ENCODE measurements at regions not wholly inside any gene's neighbourhood (a gene's known extent, or its start where the extent isn't known, plus 50 kb on each side); places are given as distances from the start of the nearest gene placed in this dataset.

- no peak for DNase-seq
Observed at GRCh38 chr18:34159691-34160185, 65.0 kb downstream of the NOL4 start.

- DNase-seq = no peak
Observed at GRCh38 chr18:34158881-34159690, 65.6 kb downstream of the NOL4 start.

DNA sequence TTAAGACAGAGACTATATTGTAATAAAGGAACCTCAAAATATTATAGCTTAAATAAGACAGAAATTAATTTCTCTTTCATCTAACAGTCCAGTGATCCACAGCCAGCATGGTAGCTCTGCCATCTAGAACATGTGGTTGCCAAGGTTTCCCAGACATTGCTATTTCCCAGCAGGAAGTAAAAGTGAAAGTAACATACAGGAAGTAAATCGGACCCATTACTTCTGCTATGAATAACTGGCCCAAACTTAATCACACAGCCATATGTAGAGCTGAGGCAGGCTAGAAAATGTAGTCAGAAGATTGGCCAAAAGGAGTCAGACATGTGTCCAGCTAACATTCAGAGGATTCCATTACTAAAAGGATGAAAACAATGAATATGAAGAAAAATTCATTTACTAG lies 71.0 kb downstream of the NOL4 start:
- DNase-seq = peak; percentile 2

DNA sequence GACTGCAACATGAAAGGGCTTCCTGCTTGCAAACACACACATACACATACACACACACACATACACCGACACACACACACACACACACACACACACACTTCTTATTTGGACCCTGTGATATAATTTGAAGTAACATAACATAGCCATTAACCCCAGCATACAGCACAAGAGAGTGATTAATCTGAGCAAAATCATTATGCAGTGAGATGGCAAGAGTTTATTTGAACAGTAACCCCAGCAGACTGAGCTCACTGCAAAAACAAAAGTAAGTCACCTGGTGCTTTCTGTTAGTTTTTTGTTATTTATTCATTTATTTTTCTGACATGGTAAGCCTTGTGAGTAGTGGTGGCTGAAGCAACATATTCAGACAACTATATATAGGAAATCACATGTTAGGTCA lies 93.7 kb downstream of the NOL4 start:
- DNase-seq = no peak

DNA sequence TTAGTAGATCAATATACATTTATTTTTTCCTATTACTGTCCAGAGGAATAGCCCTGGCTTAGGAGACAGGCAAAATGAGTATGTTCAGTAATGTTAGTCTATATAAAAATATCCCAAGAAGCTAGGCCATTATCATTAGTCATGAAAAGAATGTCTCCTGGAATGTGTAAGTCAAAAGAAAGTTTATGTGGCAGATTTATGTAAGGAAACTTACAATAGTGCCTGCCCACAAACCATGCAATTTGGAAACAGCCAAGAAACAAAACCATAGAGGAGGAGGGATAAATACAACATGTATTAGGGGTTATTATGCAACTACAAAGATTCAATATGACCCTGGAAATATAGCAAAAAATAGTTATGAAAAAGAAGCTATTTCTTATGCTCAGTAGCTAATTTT lies 96.3 kb downstream of the NOL4 start:
- no peak for DNase-seq

- DNase-seq = no peak
Observed at GRCh38 chr18:34126121-34126520, 98.6 kb downstream of the NOL4 start.

DNA sequence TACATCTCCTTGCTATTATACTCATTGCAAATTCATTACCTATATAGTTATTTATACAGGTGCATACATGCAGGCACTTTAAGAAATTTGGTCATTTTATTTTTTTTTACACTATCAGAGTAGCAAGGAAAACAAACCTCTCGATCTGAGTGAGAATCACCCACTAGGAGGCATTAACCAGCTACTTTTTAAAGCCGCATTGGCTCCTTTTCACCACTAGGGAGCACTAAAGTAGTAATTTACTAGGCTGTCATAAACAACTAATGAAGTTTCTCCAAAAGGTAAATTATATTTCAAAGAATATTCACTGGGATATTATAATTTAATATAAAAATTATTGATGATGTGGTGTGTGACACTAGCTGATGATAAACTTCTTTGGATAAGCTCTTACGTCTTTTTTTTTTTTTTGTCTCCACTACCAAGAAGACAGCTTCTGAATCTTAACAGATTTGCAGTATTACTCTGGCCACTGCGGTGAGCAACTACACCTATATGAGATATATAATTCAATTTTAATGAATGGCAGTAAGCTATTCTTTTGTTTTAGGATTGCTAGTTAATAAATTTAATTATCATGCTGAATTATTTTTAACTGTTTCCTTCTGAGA lies 101.9 kb downstream of the NOL4 start:
- DNase-seq = peak; percentile 81

- no peak for DNase-seq
Observed at GRCh38 chr18:34121200-34121721, 103.5 kb downstream of the NOL4 start.

DNA sequence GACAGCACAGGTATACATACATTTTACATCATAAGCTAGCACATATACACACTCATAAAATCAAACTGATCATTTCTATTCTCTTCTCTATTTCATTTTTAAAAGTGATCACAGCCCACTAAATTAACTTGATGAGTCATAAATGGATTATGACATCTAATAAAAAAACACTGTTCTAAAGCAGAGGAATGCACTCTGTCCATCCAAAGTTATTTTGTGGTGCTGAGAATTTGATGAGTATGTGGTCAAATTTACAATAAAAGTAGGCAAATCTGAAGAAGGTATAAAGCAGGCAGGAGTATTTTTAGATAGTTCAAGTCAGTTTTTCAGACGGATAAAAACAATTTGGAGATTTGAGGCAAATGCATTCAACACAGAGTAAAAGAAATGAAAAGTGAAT lies 104.4 kb downstream of the NOL4 start:
- no peak for DNase-seq

DNA sequence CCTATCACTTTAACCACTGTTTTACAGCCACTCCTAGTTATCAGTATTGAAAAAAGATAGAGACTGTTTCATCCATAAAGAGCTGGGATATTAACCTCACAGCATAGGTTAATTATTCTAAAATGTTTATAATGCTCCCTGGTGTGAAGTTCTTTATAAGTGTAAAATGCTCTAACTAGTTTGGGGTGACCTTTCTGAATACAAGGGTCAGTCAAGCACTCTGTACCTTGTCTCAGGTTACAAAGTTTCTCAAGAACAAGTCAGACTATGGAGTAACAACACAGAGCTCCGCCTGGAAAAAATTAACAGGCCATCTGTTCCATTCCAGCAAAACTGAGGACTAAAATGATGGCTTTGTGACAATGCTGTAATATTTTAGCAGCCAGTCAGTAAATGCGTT lies 107.4 kb downstream of the NOL4 start:
- no peak for DNase-seq

- no peak for DNase-seq
Observed at GRCh38 chr18:34115409-34116081, 109.2 kb downstream of the NOL4 start.

GRCh38 chr18:34114996-34115395 lies 109.7 kb downstream of the NOL4 start:
- no peak for DNase-seq

GRCh38 chr18:34108206-34108605 lies 116.5 kb downstream of the NOL4 start:
- DNase-seq = no peak

- no peak for DNase-seq
Observed at GRCh38 chr18:34098109-34098508, 126.6 kb downstream of the NOL4 start.

- DNase-seq = no peak
Observed at GRCh38 chr18:34097312-34097711, 127.4 kb downstream of the NOL4 start.

DNA sequence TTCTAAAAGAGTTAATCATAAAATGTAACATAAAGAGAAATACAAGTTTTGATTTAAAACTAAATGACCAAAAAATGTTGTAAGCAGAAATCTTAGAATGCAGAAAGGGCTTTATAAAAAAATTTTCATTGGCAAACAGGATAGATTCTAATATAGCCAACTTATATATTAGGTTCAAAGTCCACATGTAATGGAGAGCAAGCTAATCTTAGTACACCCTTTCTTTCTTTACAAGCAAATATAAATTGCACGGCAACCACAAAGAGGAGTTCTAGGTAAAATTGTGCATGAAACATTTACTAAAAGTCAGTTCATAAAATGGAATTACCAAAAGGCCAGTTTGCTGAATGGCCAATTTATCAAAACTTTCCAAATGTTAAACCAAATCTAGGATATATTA lies 130.6 kb downstream of the NOL4 start:
- DNase-seq = no peak

DNA sequence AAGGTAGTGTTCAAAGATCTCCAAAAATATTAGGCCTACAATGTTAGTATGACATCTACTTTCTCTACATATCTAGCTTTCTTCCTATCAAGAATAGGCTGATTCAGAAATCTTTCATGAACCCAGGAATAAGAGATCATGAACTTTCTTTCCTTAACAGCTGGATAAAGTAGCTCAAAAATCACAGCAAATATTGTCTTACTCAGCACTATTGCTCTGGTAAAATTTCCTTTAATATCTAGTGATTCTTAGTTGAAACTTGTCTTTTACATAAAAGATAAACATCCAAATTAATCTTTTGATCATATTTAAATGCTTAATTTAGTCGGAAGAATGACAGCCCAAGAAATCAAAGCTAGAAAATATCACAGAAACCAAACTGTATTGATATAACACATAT lies 131.9 kb downstream of the NOL4 start:
- DNase-seq = no peak

- no peak for DNase-seq
Observed at GRCh38 chr18:34086370-34086769, 138.3 kb downstream of the NOL4 start.

DNA sequence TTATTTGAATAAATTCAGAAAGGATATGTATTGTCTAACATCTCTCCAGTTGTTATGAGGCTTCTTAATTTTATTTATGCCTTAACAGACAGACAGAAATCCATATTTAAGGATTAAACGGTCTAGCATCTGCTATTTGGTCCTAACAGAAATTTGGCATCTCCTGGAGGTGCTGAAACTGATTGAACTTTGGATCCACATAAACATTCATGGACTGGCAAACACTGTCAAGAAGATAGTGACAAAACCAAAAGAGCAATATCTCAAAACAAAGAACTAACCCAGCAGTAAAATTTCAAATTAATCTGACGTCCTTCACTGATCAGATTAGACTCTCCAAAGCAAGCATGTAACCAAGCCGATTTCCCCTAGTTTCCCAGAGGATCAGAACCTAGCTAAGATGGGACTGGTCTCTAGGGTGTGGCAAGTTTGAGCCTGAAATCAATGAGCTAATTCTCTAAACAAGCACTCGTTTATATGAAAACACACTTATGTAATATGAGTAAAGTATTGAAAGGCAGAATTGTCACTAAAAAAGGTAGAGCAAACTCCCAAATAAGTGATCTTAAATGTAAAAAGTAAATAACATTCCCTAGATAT lies 139.5 kb downstream of the NOL4 start:
- DNase-seq = no peak

DNA sequence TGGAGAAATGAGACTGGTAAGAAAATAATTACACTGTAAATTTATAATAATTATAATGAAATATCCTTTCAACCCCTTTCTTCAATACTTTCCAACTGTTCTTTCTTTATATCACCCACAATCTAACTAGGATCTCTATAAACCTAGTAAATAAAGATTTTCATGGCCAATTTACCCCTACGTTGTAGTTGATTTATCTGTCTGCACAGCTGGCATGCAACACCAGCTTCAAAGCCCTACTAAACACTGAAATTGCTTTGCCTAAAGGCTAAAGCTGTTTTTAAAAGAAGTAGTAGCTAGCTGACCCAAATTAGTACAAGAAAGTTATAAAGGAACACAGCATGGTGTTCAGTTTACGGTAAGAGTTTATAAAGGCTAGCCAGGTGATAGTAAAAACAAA lies 140.1 kb downstream of the NOL4 start:
- DNase-seq = no peak

GRCh38 chr18:34083910-34084535 lies 140.7 kb downstream of the NOL4 start:
- no peak for DNase-seq

DNA sequence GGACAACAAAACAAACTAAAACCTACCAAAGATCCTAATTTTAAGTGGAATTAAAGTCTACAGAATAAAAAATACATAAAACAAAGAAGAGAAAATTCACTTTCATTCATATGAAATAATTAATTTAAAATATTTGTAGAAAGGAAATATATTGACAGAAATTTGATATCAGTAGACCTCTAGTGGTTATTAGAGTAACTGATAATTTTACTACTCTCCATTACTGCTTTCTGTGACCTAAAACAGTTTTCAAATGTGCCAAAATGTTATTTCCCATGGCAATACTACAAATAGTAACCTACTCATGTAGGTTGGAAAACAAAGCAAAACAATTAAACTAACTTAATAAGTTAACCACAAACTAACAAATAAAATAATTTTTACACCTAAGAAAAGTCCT lies 147.1 kb downstream of the NOL4 start:
- no peak for DNase-seq

All from hematopoietic multipotent progenitor cell treated with erythropoietin and hydrocortisone succinate and interleukin-3 and kit ligand, for 6 days (in vitro differentiated cells).